ENCODE measurements at regions not wholly inside any gene's neighbourhood (a gene's known extent, or its start where the extent isn't known, plus 50 kb on each side); places are given as distances from the start of the nearest gene placed in this dataset.

- no peak for DNase-seq (ENCODE audit: extremely low spot score)
- WGBS: 90% methylated on average over 4 of the region's 4 CpGs
- Histone ChIP-seq H3K4me1 (no peaks in the 10 kb centered on the region), H3K9me3 (no peaks in the 10 kb centered on the region), H3K36me3 (no peaks in the 10 kb centered on the region), H3K4me3 (no peak overlapping the region), H3K27ac (replicated peaks in 1 of 4) (no peak overlapping the region), H3K27me3 (no peaks in the 10 kb centered on the region)
- TF ChIP-seq CTCF (IDR thresholded peaks at IDR 0.05) (no peak), POLR2AphosphoS5 (IDR thresholded peaks at IDR 0.05) (no peak), EP300 (IDR thresholded peaks at IDR 0.05) (no peak), POLR2A (IDR thresholded peaks at IDR 0.05; ENCODE audit: low read depth) (no peak)
- intact Hi-C loops (cut with DNase I): no loop called here
Measured at GRCh38 chr6:40973304-40973703, 65.7 kb downstream of the UNC5CL start.

- no peaks in the 10 kb centered on the region for H3K27me3 ChIP-seq
- no peaks in the 10 kb centered on the region for H3K36me3 ChIP-seq
- no peak overlapping the region for H3K4me3 ChIP-seq
- intact Hi-C loops (cut with DNase I): no loop called here
- WGBS: 86% methylated on average over 3 of the region's 3 CpGs
- H3K4me1 ChIP-seq: no peaks in the 10 kb centered on the region
- H3K27ac ChIP-seq (replicated peaks in 1 of 4): no peak overlapping the region
- H3K9me3 ChIP-seq: no peaks in the 10 kb centered on the region
- DNase-seq (ENCODE audit: extremely low spot score): no peak
- TF ChIP-seq POLR2AphosphoS5 (IDR thresholded peaks at IDR 0.05) (no peak), CTCF (IDR thresholded peaks at IDR 0.05) (no peak), POLR2A (IDR thresholded peaks at IDR 0.05; ENCODE audit: low read depth) (no peak), EP300 (IDR thresholded peaks at IDR 0.05) (no peak)
Measured at GRCh38 chr6:40972814-40973213, 66.2 kb downstream of the UNC5CL start.

- H3K27ac ChIP-seq (replicated peaks in 1 of 4): no peak overlapping the region
- no peak for DNase-seq (ENCODE audit: extremely low spot score)
- TF ChIP-seq EP300 (IDR thresholded peaks at IDR 0.05) (no peak), POLR2AphosphoS5 (IDR thresholded peaks at IDR 0.05) (no peak), POLR2A (IDR thresholded peaks at IDR 0.05; ENCODE audit: low read depth) (no peak), CTCF (IDR thresholded peaks at IDR 0.05) (no peak)
- H3K27me3 ChIP-seq: no peaks in the 10 kb centered on the region
- no peaks in the 10 kb centered on the region for H3K9me3 ChIP-seq
- no peaks in the 10 kb centered on the region for H3K36me3 ChIP-seq
- H3K4me3 ChIP-seq: no peak overlapping the region
- intact Hi-C loops (cut with DNase I): no loop called here
- WGBS: 95% methylated on average over 3 of the region's 3 CpGs
- H3K4me1 ChIP-seq: no peaks in the 10 kb centered on the region
Measured at GRCh38 chr6:40972190-40972589, 66.8 kb downstream of the UNC5CL start.

GRCh38 chr6:40968620-40969164, 70.3 kb downstream of the UNC5CL start:
- intact Hi-C loops (cut with DNase I): no loop called here

More at GRCh38 chr6:40968620-40969164, 70.3 kb downstream of the UNC5CL start:
- H3K27ac ChIP-seq (replicated peaks in 1 of 4): no peak overlapping the region
- H3K27me3 ChIP-seq: no peaks in the 10 kb centered on the region
- no peaks in the 10 kb centered on the region for H3K4me1 ChIP-seq
- H3K4me3 ChIP-seq: no peak overlapping the region
- DNase-seq (ENCODE audit: extremely low spot score): no peak
- no peaks in the 10 kb centered on the region for H3K36me3 ChIP-seq
- no peak for TF ChIP-seq POLR2A (IDR thresholded peaks at IDR 0.05; ENCODE audit: low read depth)
- TF ChIP-seq POLR2AphosphoS5 (IDR thresholded peaks at IDR 0.05): no peak
- TF ChIP-seq EP300 (IDR thresholded peaks at IDR 0.05): no peak
- TF ChIP-seq CTCF (IDR thresholded peaks at IDR 0.05): no peak
- H3K9me3 ChIP-seq: no peaks in the 10 kb centered on the region
